Panc1 (cell line): ENCODE measurements at regions not wholly inside any gene's neighbourhood (a gene's known extent, or its start where the extent isn't known, plus 50 kb on each side); places are given as distances from the start of the nearest gene placed in this dataset.

Experiments
- ATAC-seq: fragments of 200-7000 bp; cut with Tn5 transposase; 2 replicates; pipeline ENCODE4 v1.9.1; 2020; ENCODE audit warnings: mild to moderate bottlenecking, moderate library complexity
- BruUV-seq: library from RNA; stranded (reverse); fragments of 400-500 nt; replicated peaks from 2 replicates; lab custom pipeline; 2021; lab: Mats Ljungman, UMichigan
- CTCF ChIA-PET: fragments of 300-600 bp; sonication (Branson Sonifier 250); formaldehyde crosslinking; loops from one replicate; lab custom pipeline; 2022; ENCODE audit warnings: antibody characterized with exemption; lab: Charles Lee
- POLR2A ChIA-PET: fragments of 300-600 bp; sonication (Branson Sonifier 250); formaldehyde crosslinking; loops from one replicate; lab custom pipeline; 2022; ENCODE audit warnings: antibody characterized with exemption; lab: Charles Lee
- DNase-seq: peaks from one replicate; pipeline ENCODE4 v3.0.0-alpha.2; 2010; ENCODE audit warnings: low read depth, low spot score
- H3K27ac ChIP-seq: 2 replicates; pipeline ENCODE4 v1.5.1; 2011; ENCODE audit warnings: mild to moderate bottlenecking, low read length, inconsistent platforms
- H3K27me3 ChIP-seq: fragments of 200-500 bp; sonication (Bioruptor generic); 2 replicates; pipeline ENCODE4 v1.6.0; 2014; ENCODE audit warnings: low read length, inconsistent platforms; ENCODE audit not compliant: control insufficient read depth, insufficient read depth
- H3K36me3 ChIP-seq: fragments of 200-500 bp; sonication (Bioruptor generic); 2 replicates; pipeline ENCODE4 v1.5.1; 2014; ENCODE audit warnings: inconsistent platforms, mild to moderate bottlenecking, low read length, moderate library complexity; ENCODE audit not compliant: control insufficient read depth, insufficient read depth
- H3K4me1 ChIP-seq: 2 replicates; pipeline ENCODE4 v1.5.1; 2011; ENCODE audit warnings: inconsistent platforms, mild to moderate bottlenecking, low read length, moderate library complexity; ENCODE audit not compliant: control insufficient read depth, insufficient read depth
- H3K4me3 ChIP-seq, 2 experiments: 2 replicates each; pipeline ENCODE4 v1.5.1; 2011 to 2012; ENCODE audit warnings: low read depth in 2 of 2, low read length in 2 of 2, mild to moderate bottlenecking in 2 of 2, inconsistent platforms in 1 of 2, moderate library complexity in 1 of 2
- H3K9me3 ChIP-seq: fragments of 200-500 bp; sonication (Bioruptor generic); 2 replicates; pipeline ENCODE4 v1.5.1; 2014; ENCODE audit warnings: low read depth, mild to moderate bottlenecking, inconsistent platforms, low read length, moderate library complexity; ENCODE audit not compliant: control insufficient read depth, insufficient read depth
- CTCF ChIP-seq: fragments of 450-650 bp; IDR thresholded peaks from 2 replicates; pipeline ENCODE4 v1.5.1; 2017; ENCODE audit warnings: mild to moderate bottlenecking
- POLR2AphosphoS5 ChIP-seq: IDR thresholded peaks from 2 replicates; pipeline ENCODE4 v1.6.1; 2012; ENCODE audit warnings: mild to moderate bottlenecking, low read depth, low read length, moderate library complexity
- REST ChIP-seq, 2 experiments: IDR thresholded peaks; 2 replicates each; pipeline ENCODE4 v1.6.1; 2011 to 2012; ENCODE audit warnings: low read depth in 2 of 2, control low read depth in 1 of 2, low read length in 1 of 2, mild to moderate bottlenecking in 1 of 2, moderate library complexity in 1 of 2; ENCODE audit not compliant: insufficient read depth in 1 of 2
- SIN3A ChIP-seq: IDR thresholded peaks from 2 replicates; pipeline ENCODE4 v1.6.1; 2012; ENCODE audit warnings: low read depth, mild to moderate bottlenecking, low read length, moderate library complexity, borderline replicate concordance; ENCODE audit not compliant: insufficient read depth
- TCF7L2 ChIP-seq: IDR thresholded peaks from 2 replicates; pipeline ENCODE4 v1.6.1; 2011; ENCODE audit warnings: mild to moderate bottlenecking, low read depth, low read length, inconsistent platforms
- in situ Hi-C: cut with HindIII; loops from 2 replicates; pipeline ENCODE4 v1.10.0; 2016; ENCODE audit warnings: low sequenced_read_pairs, low pct_unique_long_range_greater_than_20kb
- intact Hi-C: fragments of 100-400 bp; cut with micrococcal nuclease; formaldehyde crosslinking; loops from one replicate; pipeline ENCODE4 v1.10.0; 2022; ENCODE audit not compliant: unreplicated experiment

- no peak overlapping the region for H3K27ac ChIP-seq
- no peaks in the 10 kb centered on the region for H3K9me3 ChIP-seq
- H3K27me3 ChIP-seq: no peaks in the 10 kb centered on the region
- ATAC-seq (no peak), DNase-seq (no peak)
- intact Hi-C loops: no loop called here
- in situ Hi-C loops: no loop called here
- BruUV-seq: no TSS peak
- POLR2A ChIA-PET: no interaction called here
- TF ChIP-seq REST (IDR thresholded peaks at IDR 0.05; ENCODE audit: insufficient read depth in 1 of 2, low read depth in 2 of 2, low read length in 1 of 2): no peak
- TF ChIP-seq TCF7L2: no peak
- no peak for TF ChIP-seq POLR2AphosphoS5
- TF ChIP-seq SIN3A: no peak
- TF ChIP-seq CTCF: no peak
- H3K36me3 ChIP-seq: no peaks in the 10 kb centered on the region
- no peak overlapping the region for H3K4me3 ChIP-seq
- CTCF ChIA-PET: no interaction called here
- no peaks in the 10 kb centered on the region for H3K4me1 ChIP-seq
Measured at GRCh38 chr10:60502621-60503020, 112.9 kb upstream of the ANK3 start.

- H3K27me3 ChIP-seq: no peaks in the 10 kb centered on the region
- no peak for TF ChIP-seq REST (IDR thresholded peaks at IDR 0.05; ENCODE audit: insufficient read depth in 1 of 2, low read depth in 2 of 2, low read length in 1 of 2)
- TF ChIP-seq CTCF: no peak
- no peaks in the 10 kb centered on the region for H3K4me1 ChIP-seq
- ATAC-seq (no peak), DNase-seq (no peak)
- in situ Hi-C loops: no loop called here
- intact Hi-C loops: no loop called here
- no peak overlapping the region for H3K27ac ChIP-seq
- BruUV-seq: no TSS peak
- no peak overlapping the region for H3K4me3 ChIP-seq
- ChIA-PET CTCF (no interaction called here), POLR2A (no interaction called here)
- no peaks in the 10 kb centered on the region for H3K36me3 ChIP-seq
- no peaks in the 10 kb centered on the region for H3K9me3 ChIP-seq
Measured at GRCh38 chr10:60498985-60499384, 109.3 kb upstream of the ANK3 start.
